Brain microvascular endothelial cell (primary cell): ENCODE measurements at regions not wholly inside any gene's neighbourhood (a gene's known extent, or its start where the extent isn't known, plus 50 kb on each side); places are given as distances from the start of the nearest gene placed in this dataset.

ENCODE experiments used
- DNase-seq: peaks from one replicate; pipeline ENCODE4 v3.0.0-alpha.2; 2020
- H3K27ac ChIP-seq: fragments of 250-450 bp; sonication (Bioruptor Pico); 2 replicates; pipeline ENCODE4 v1.5.1; 2020; ENCODE audit warnings: mild to moderate bottlenecking, moderate library complexity
- H3K27me3 ChIP-seq: fragments of 250-450 bp; sonication (Bioruptor Pico); replicated peaks from 2 replicates; pipeline ENCODE4 v1.5.1; 2020; ENCODE audit warnings: mild to moderate bottlenecking
- H3K36me3 ChIP-seq: fragments of 250-450 bp; sonication (Bioruptor Pico); replicated peaks from 2 replicates; pipeline ENCODE4 v1.5.1; 2020; ENCODE audit warnings: mild to moderate bottlenecking
- H3K4me3 ChIP-seq: 2 replicates; pipeline ENCODE4 v1.5.1; 2011; ENCODE audit warnings: low read depth, mild to moderate bottlenecking, control low read depth, low read length, moderate library complexity
- in situ Hi-C: cut with HindIII; loops from 2 replicates; pipeline ENCODE4 v1.10.0; 2017; ENCODE audit warnings: low sequenced_read_pairs, low pct_ligation_motif_present
- TF ChIP-seq, protein P1 (sequence below): IDR thresholded peaks from 2 replicates; pipeline ENCODE4 v1.5.1; 2011; ENCODE audit warnings: low read depth, mild to moderate bottlenecking, moderate library complexity, low read length, control low read depth, inconsistent platforms; ENCODE audit errors: missing control alignments

DNA sequence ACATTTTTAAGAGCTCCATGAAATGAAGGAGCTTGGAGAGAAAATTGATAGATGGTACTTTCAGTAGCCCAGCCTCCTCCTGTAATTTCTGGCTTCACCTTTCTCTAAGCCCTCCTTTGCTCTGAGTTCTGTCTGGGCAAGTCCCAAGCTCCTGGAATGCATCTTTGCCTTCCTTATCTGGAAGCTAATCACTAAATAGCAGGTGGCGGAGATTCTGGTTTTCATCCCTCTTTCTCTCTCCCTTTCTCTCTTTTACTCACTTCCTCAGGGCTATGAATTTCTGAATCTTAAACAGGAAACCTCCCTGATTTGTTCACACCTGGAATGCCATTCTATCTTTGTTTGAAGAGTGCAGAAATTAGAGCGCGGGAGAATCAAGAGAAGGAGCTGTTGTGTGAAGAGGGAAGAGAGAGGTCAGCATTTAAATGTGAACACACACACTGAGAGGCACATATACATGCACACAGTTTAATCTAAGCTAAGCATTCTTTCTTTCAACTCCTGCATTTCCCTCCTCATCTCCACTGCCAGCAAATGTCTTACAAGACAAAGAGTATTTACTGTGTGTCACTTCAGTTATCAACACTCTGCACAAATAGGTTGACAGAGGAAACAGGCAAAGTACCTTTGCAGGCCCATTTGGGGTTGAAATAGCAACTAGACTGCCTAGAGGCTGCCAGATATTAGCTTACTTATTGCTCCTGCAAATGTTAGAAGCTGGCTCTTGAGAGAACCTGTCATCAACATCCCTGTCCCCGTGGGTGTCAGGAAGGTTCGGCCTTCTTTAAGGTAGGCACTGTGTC is 199.4 kb upstream of the CAMK1G start:
- H3K27me3 ChIP-seq = no peaks in the 10 kb centered on the region
- H3K36me3 ChIP-seq = no peaks in the 10 kb centered on the region
- no peak for DNase-seq
- H3K27ac ChIP-seq = no peak overlapping the region
- H3K4me3 ChIP-seq = no peak overlapping the region
- in situ Hi-C loops = no loop called here
- TF ChIP-seq, protein P1, sequence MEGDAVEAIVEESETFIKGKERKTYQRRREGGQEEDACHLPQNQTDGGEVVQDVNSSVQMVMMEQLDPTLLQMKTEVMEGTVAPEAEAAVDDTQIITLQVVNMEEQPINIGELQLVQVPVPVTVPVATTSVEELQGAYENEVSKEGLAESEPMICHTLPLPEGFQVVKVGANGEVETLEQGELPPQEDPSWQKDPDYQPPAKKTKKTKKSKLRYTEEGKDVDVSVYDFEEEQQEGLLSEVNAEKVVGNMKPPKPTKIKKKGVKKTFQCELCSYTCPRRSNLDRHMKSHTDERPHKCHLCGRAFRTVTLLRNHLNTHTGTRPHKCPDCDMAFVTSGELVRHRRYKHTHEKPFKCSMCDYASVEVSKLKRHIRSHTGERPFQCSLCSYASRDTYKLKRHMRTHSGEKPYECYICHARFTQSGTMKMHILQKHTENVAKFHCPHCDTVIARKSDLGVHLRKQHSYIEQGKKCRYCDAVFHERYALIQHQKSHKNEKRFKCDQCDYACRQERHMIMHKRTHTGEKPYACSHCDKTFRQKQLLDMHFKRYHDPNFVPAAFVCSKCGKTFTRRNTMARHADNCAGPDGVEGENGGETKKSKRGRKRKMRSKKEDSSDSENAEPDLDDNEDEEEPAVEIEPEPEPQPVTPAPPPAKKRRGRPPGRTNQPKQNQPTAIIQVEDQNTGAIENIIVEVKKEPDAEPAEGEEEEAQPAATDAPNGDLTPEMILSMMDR = no peak

DNA sequence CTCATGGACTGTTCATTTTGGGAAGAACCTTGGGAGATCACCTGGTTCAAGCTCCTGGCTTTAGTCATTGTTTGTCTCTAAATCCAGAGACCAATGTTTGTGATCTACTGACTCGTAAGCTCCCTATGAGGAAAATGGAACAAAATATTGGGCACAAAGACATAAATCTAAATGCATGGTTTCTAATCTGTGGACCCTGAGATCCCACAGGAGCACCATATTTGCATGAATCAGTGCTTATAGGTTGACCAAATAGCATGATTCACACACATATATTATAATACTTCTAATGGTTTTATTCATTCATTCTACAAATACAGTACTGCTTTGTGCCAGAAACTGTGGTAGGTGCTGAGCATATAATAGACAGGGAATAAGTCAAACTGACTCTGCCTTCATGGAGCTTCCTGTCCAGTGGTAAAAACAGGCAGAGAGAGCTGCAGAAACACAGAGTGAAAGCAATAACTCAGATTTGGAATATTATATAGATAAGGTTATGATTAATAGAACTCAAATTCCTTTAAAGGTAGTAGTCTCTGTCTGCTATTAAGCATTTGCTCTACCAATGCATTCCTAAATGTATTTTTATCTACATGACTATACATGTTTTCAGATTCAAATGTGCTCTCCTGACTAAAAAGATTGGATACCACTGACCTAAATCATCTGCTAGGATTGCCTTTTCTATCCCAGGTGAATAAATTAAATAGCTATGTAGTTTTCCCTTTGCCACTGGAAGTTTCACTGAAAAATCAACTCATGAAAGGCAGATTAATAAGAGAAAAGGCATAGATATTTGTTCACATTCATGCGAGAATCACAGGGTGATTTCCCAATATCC is 198.6 kb upstream of the CAMK1G start:
- in situ Hi-C loops = no loop called here
- Histone ChIP-seq H3K27me3 (no peaks in the 10 kb centered on the region), H3K4me3 (no peak overlapping the region), H3K27ac (no peak overlapping the region), H3K36me3 (no peaks in the 10 kb centered on the region)
- TF ChIP-seq, protein P1 = no peak
- no peak for DNase-seq

DNA sequence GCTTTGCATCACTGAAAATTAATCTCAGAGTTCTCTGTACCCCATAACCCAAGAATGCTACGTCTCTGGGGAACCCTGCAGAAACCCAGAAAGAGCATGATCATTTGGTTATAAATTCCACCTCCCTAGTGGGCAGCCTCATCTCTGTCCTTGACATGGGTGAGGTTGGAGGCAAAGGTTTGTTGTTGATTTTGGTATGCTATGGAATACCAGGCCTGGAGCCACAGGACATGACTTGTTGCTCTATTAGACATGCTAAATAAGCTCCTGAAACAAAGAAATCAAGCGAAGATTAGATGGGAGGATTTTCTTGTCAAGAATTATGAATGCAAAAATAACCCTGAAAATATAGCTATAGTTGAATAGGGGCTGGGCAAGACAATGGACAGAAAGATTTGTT is 197.4 kb upstream of the CAMK1G start:
- in situ Hi-C loops = no loop called here
- DNase-seq = no peak
- Histone ChIP-seq H3K36me3 (no peaks in the 10 kb centered on the region), H3K27ac (no peak overlapping the region), H3K4me3 (no peak overlapping the region), H3K27me3 (no peaks in the 10 kb centered on the region)
- TF ChIP-seq, protein P1 = no peak

DNA sequence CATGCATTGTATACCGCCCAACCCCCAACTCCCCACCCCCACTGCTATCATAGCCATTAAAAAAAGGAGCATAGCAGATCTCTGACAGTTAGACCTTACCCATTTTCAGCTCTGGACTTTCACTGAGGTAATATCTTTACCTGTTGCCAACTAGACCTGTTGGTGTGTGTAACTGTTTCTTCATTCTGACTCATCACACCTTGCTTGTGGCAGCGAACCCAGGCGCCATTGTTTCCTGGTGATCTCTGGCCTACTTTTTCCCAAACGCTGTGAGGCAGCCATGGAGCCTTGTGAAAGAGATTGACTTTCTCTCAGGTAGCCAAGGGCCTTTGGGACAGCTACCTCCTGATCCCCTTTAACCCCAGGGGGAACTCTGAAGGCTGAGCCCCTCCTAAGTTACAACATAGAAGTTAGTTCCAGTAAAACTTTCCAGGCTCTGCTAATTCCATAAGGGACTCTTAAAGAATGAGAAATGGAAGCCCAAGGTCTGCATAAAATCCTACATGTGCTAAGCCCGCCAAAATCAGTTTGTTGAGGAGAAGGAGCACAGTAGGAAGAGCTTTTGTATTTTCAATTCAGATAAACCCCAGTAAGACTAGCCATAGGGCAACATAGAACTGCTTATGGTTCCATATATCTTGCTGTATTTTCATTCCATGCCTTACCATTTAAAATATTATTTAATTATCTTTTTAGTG is 196.1 kb upstream of the CAMK1G start:
- DNase-seq = no peak
- H3K36me3 ChIP-seq = no peaks in the 10 kb centered on the region
- H3K27me3 ChIP-seq = no peaks in the 10 kb centered on the region
- H3K27ac ChIP-seq = no peak overlapping the region
- in situ Hi-C loops = no loop called here
- H3K4me3 ChIP-seq = no peak overlapping the region
- TF ChIP-seq, protein P1 = no peak

DNA sequence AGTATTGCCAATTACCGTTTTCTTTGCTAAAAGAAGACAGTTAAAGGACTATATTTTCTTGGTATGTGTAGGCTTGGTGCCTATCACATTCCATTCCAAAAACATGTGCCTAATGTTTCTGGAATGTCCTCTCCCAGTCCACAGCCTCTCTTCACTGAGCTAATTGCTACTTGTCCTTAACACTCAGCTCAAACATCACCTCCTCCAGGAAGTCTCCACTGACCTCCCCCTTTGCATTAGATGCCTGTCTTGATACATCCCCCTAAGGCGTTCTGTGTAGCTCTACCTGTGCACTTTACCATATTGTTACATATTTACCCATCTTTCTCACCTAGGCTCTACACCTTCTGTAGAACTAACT is 195.6 kb upstream of the CAMK1G start:
- in situ Hi-C loops = no loop called here
- Histone ChIP-seq H3K4me3 (no peak overlapping the region), H3K27me3 (no peaks in the 10 kb centered on the region), H3K36me3 (no peaks in the 10 kb centered on the region), H3K27ac (no peak overlapping the region)
- peak; percentile 33 for DNase-seq
- TF ChIP-seq, protein P1 = no peak
